Sigmoid colon (tissue), 4 donors: ENCODE measurements at regions not wholly inside any gene's neighbourhood (a gene's known extent, or its start where the extent isn't known, plus 50 kb on each side); places are given as distances from the start of the nearest gene placed in this dataset.
"Not testable (repeated sequence)": the region's sequence is repeated elsewhere in the genome, so short reads cannot be mapped to it uniquely, and the experiment has no call there.

Source experiments
- CTCF ChIP-seq, 4 experiments: fragments of 450-650 bp in 3 of 4; fragments of 200-600 bp in 1 of 4; IDR thresholded peaks; one replicate each; pipeline ENCODE4 v1.5.1; 2016 to 2019; ENCODE audit warnings: antibody characterized with exemption in 4 of 4, mild to moderate bottlenecking in 3 of 4, moderate library complexity in 2 of 4
- EP300 ChIP-seq, 4 donors: sonication (generic); formaldehyde crosslinking; IDR thresholded peaks; one replicate each; pipeline ENCODE4 v1.6.1; 2017; ENCODE audit warnings: antibody characterized with exemption in 4 of 4
- POLR2A ChIP-seq, 2 donors: fragments of 450-650 bp; IDR thresholded peaks; one replicate each; pipeline ENCODE4 v1.6.1; 2016; ENCODE audit warnings: antibody characterized with exemption in 2 of 2, mild to moderate bottlenecking in 2 of 2, moderate library complexity in 2 of 2
- POLR2AphosphoS5 ChIP-seq, 4 donors: sonication (generic); formaldehyde crosslinking; IDR thresholded peaks; one replicate each; pipeline ENCODE4 v1.6.1; 2017; ENCODE audit warnings: antibody characterized with exemption in 4 of 4

- TF ChIP-seq POLR2A, EP300, POLR2AphosphoS5, CTCF (IDR thresholded peaks at IDR 0.05): not testable (repeated sequence)
These were observed 749.1 kb upstream of the DEFB115 start for GRCh38 chr20:30508382-30508781.
